Activated naive CD4-positive, alpha-beta T cell treated with anti-CD3 and anti-CD28 coated beads, Interleukin-2, amount 50 U/mL, for 16 hours (primary cell): ENCODE measurements at regions not wholly inside any gene's neighbourhood (a gene's known extent, or its start where the extent isn't known, plus 50 kb on each side); places are given as distances from the start of the nearest gene placed in this dataset.

Source experiments
- DNase-seq: peaks from one replicate; pipeline ENCODE4 v3.0.0-alpha.2; 2020

DNA sequence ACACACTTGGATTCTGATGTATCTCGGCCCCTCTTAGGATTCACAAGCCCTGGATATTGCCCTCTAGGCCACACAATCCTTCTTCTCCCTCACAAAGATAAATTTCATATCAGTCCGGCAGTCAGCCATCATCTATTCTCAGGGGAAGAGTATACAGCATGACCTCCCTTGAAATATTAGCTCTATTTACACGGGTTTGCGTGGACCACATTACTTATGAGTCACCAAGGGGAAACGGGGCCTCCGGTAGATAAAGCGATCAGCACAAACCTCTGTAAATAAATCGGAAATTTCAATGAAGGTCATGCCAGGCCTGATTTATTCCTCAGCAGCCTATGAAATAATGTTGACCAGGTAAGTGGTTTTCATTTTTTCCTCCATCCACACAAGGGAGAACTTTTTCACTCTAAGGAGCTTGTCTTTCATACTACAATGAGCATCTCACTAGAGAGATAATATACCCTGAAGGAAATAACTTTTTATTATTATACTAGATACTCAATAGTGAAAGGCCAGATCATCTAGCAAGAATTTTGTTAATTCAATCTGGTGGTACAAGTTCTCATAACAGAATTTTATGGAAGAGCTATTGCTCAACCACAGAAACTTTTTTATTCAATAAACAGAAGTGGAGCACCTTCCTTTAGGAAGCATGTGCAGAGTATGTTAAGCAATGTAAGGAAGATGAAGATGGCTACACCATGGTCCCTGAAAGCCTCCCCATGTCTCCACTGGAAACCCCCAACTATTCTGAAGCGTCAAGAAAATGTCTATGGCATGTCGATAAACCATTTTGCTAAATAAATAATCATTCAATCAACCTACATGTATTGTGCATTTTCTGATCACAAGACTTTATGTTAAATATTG lies 125.2 kb upstream of the PIK3C3 start:
- DNase-seq: no peak

DNA sequence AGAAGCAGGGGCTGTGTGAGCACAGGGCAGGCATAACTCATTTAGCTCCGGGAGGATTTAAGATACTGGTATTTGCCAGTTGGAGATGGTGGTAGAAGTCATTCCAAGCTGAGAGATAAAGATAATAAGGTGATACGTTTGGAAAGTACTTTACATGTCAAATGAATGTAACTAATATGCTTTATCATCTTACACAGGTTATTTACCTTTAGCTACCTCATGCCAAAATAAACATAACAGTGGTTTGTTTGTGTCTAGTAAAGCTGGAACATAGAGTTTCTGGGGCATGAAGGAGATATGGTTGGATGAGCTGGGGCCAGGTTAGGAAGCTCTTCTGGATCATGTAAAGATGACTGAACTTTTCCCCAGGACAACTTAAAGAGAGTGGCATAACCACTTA lies 126.9 kb upstream of the PIK3C3 start:
- no peak for DNase-seq

DNA sequence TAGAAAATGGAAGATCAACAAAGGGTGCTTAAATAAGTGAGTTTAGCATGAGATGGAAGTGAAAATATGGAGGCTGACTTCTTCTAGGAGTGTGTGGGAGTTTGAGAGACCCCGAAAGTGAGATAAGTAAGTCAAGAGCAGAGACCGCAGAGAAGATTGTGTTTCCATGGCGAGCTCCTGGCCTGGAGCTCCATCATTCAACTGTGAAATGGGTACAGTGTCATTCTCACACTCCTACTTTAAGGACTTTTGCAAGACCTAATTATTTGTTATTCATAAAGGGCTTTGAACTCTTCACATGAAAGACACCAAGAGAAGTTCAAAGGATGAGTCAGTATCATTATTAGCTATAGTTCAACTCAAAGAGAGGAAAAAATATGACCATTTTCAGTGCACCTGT lies 134.2 kb upstream of the PIK3C3 start:
- DNase-seq: no peak

DNA sequence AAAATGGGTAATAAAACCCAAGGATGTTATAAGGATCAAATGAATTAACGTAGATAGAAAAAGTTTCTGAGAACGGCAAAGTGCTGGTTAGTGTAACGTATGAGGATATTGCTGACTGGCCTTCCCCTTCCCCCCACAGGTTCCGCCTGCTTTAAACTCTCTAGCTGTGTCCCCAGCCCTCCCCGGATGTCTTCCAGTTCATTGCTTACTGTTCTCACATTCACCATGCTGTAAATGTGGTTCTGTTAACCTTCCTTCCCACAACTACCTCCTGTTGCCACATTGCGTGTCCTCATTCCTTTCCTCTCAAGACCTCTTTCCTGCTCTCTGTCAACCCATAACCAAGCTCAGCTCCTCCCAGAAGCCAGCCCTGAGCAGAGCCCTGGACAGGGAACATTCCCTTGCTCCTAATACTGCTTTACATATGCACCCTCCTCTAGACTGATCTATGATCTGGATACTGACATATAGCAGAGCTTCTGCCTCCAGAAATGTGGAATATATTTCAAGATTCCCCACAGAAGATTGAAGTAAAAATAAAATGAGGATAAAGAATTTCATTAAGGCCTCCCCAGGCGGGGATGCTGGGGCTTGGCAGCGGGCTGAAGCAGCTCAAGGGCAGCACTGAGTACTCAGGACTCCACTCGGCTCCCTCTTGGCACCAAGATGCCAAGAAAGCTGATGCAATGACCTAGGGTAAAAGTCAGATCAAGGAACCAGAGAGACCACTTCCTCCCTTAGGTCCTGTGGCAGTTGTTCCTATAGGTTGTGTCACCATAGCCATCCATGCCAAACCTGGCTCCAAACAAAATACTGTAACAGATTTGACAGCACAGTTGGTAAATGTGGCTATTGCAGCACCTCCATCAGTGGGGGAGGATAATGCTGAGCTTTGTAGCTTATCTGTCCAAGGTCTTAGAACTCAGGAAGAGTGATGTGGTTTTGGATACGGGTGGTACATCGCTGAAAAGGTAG lies 136.4 kb upstream of the PIK3C3 start:
- DNase-seq: no peak

DNA sequence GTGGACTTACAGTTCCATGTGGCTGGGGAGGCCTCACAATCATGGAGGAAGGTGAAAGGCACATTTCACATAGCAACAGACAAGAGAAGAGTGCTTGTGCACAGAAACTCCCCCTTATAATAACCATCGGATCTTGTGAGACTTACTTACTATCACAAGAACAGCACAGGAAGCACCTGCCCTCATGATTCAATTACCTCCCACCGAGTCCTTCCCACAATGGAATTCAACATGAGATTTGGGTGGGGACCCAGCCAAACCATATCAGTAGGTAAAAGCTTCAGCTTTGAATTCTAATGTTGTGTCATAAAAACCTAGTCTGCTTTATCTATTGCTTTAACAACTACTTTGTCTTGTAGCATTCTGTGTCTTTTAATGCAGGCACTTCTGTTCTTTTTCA lies 140.4 kb upstream of the PIK3C3 start:
- no peak for DNase-seq

DNA sequence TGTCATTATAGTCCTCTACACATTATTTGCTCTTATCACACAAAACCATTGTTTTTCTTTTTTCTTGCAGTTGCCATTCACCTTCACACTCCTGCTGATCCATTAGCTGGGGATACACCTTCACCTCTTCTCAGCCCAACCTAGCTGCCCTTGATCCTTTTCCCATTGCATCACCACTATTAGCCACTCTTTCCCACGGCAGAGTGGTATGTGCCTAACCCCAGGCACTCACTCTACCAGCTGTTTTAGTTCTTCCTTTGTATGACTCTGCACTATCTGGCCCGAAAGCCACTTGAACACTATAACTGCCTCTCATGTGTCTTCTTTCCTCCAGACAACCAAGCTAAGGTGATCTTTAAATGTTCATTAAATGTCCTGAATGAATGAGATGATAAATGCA lies 145.4 kb upstream of the PIK3C3 start:
- DNase-seq: no peak

DNA sequence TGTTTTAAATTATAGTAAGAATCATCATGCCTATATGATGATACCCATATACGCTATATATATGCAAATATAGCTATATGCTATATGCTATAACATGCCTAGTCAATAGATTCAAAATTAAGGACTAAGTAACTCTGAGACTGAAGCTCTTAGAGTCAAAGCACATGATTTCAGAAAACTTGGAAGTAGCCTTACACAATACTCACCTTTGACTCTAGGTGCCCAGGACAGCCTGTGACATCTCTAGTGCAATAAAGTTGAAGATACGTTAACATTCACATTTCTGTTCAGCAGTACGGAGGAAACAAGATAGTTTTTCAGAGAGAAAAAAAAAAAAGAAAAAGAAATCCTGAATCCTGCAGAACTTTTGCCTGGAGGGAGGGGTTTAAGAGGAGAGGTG lies 149.7 kb upstream of the PIK3C3 start:
- no peak for DNase-seq

DNA sequence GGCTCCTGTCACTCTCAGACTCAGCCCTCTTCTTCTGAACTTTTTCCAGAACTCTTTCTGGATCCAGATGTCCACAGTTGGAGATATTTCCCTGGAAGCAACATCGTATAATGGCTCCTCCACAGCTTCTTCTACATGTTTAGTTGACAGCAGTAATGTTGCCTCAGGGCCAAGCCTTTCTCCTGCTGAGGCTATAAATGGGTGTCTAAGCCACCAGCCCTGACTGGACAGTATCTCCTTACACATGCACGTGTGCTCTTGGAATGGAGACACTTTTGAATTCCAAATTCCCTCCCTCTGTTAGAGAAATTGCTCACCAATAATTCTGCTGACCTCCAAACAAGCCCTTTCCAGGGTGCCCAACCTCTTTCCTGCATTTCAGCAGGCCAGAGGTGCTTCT lies 156.2 kb upstream of the PIK3C3 start:
- no peak for DNase-seq

DNA sequence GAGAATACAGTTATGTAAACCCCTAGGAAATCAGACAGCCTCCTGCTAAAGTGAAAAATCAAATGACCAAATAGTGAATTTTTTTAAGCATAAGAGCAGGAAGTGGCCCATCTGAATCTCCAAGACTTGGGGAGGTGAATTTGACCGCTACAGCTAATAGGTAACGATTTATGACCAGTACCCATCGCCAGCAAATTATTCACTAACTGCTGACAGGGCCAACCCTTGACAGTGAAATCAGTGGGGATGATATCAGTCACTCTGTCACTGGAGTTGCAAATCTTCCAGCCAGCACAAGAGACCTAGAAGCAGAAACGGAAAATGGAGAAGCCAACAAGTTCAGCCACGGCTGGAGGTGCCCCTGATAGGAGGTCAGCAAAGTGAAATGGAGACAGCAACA lies 164.3 kb upstream of the PIK3C3 start:
- DNase-seq: no peak

DNA sequence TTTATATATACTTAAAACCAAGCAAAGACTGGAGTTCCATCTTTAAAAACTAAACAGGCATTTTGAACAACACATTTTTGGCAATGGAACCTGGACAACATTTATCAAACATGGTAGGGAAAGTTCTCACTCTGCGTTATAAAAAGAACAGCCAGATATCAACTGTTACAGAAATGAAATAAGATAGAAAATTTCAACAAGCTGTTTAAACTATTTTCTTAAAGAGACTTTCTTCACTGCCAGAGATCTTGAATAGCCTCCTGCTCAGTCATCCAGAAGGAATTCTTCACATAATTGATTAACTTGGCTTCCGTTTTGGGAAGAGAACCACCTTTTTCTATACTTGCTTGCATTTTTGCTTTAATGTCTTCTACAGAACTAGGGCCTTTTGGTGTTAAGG lies 166.0 kb upstream of the PIK3C3 start:
- no peak for DNase-seq

DNA sequence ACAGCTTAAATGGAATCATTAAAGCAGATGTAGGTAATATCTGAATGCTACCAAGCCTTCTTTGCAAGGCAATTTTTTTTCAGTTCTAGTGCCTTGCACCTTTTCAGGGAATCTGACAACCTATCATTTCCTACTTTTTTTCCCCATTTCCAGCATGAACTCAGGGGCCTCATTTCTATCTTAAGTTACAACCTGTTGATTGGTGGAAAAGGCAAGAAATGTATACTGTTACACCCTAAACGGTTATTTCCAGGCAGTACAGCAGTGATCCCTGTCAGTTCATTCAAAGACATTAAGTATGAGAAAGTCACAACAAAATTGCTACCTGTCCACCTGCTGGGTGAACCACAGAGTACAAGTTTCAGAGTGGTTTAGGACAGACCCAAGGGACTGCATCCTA lies 171.2 kb upstream of the PIK3C3 start:
- no peak for DNase-seq

DNA sequence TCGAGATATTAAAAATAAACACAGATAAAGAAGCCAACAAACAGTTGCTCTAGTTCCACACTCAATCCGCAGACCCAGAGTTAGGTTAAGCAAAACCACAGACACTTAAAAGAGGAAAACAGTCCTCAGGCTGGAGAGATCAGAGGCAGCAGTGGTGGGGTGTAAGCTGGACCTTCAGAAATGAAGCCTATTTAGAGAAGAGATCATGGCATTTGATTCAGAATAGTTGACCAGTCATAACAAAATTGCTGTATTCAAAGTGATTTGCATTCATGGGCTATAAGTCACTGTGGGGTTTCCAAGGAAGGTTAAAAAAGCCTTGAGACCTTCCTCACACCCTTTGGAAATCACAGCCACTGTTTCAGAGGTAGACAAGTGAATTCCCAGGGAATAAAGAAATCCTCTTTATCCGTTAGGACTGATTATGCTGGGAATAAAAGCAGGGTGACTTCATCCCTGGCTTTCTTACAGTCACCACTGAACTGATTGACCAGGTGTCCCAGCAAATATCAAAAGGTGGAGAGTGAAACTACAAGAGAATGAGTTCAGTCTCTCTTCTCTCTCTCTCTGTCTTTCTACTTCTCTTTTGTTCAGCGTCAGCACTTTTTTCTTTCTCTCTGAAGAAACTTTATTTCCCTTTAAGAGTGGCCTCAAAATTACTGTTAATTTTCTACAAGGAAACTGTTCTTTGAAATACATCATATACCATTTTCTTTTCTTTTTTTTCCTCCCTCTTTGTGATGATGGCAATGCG lies 171.8 kb upstream of the PIK3C3 start:
- no peak for DNase-seq

DNA sequence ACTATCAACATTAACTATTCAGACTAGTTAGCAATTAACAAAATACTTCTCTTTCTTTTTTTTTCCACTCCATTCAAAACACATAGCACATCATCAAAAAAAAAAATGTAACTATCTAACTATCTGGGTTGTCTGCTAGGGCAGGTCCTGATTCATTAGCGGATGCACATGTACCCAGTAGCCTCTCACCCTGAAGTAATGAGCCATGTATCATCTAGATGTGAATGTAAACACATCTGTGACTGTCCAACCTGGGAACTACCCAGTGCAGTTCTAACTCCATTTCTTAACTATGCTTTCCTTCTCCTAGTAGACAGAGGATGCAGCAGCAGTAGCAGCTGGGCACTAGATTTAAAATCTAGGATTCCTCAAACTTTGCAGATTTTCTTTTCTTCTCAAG lies 183.1 kb upstream of the PIK3C3 start:
- DNase-seq: no peak

DNA sequence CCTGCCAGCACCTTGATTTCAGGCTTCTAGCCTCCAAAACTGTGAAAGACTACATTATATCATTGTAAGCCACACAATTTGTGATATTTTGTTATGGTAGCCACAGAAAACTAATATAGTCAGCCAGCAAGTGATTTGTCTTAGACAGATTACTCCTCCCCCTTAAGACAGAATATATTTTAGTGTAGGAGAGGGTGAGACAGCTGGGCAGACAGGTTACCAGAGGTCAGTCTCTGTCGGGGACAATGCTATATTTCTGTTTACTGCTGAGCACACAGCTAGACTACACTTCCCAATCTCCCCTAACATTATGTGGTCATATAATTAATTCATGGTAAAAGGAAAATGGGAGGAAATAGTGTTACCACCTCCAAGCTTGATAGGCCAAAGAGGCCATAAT lies 185.8 kb upstream of the PIK3C3 start:
- DNase-seq: no peak

DNA sequence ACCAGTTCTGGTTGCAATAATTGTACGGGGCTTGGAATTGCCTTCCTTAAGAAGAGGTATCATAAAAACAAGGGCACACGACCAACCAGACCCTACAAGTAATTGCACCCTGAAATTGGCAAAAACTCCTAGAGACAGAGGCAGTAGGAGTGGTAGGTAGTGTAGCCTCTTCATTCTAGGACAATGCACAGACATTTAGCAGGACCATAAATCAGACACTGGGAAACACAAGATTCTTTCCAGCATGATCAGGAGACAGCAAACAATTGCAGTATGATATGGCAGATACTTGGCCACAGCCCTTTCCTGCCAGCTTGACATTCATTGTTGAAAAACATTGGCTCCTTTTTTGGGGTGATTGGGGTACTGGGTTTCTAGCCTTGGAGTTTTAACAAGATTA lies 186.6 kb upstream of the PIK3C3 start:
- DNase-seq: no peak

DNA sequence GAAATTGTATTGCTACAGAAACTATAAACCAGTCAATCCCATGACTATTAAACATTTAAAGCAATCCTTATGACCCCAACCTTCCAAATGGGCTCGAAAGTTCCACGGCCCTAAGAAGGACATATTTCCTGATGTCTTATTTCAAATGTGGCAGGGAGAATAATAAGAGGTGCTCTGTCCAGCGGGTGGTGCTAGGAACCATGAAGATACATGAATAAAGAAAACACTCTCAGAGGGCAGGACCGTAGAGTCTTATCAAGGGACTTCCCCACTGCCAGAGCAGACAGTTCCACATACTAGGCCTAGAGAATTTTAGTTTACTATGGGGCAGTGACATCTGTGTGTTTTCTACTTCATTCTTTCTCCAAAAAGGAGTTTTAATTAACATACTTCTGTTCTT lies 187.1 kb upstream of the PIK3C3 start:
- DNase-seq: no peak

DNA sequence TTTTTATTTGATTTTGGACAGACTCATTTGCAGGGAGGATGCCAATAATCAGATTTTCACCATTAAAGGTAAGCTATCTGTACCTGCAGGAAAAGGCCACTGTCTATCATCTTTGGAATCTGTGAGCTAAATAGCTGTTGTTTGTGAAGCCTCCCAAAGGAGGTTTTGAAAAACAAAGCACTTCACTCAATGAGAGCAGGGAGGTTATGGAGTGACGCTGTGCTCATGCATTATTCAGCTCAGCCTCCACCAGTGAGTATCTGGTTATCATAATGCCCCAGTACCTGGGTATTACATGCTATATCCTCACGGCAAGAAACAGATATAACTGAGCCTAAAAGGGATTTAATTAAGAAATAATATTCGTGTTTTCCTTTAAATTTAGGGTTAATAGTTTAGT lies 189.6 kb upstream of the PIK3C3 start:
- no peak for DNase-seq

DNA sequence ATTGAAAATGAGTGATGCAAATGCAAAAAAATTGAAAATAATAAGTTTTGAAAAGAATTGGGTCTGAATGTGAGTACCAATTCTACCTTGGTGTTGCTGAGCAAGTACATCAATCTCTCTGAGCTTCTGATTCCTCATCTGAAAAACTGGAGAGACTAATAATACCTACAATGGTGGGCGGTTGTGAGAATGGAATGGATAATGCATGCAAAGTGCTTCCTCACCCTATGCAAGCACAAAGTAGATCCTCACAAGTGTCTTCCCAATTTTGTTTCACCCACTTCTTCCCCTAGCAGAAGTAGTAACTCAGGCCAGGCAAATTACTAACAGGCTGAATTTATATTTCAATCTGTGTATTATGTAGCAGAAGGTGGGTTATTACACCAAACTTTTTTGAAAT lies 191.7 kb upstream of the PIK3C3 start:
- no peak for DNase-seq

DNA sequence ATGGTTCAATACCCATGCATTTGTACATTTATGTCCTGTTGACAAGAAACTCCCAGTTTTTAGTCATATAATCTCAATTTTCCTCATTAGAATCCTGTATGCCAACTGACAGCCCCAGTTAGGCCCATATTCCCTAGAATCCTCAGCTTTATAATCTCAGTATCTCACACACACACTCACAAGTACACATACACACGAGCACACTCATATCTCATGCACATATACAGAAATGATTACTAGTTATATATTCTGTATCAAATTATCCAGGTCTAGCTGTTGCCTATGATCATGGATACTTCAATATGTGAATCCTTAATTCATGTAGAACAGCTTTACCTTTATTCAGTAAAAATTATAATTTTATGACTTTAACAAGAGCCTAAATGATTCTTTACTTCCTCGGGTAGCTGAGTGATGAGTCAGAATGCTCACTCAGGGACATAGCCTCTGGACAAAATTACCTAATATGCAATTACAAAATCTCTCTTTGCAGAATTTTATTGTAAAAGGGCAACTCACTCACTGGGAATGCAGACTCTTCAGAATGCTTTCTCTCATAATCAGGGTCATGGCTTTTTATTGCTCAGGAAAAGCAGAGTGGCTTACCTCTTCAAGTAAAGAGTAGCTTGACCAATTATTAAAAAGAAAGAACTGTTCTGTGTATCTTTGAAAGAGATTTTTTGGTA lies 193.6 kb upstream of the PIK3C3 start:
- no peak for DNase-seq

DNA sequence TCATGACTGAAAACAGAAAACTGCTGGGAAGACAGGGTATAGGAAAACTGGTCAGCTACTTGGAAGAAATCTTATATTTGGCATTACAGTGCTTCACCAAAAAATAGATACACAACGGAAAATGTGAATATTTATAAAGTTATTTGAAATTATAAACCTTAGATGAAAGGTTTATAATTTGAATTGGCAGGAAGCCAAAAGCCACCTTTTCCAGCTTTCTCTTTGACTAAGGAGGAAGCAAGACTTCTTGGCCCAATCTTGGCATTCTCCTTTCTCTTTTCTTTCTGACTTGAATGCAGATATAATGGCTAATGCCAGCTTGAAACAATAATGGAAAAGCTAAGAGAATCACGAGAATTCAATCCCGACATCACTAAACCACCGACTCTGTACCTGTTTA lies 196.5 kb upstream of the PIK3C3 start:
- no peak for DNase-seq

DNA sequence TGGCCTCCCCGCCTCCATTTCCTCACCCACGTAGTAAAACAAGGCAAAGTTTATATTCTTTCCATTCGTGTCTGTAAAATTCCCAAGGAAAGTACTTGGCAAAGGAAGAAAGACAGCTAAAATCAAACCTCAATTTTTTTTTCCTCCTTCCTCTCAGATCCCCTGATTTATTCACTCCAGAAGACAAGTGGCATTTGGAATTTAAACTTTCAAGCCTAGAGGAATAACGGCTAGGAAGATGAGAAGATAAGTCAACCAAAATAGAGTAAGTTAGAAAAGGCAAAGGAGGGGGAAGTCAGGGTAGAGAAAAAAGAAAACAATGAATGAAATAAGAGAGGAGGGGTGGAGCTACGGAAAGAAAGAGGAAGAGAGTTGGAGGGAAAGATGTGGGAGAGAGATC lies 198.9 kb upstream of the PIK3C3 start:
- DNase-seq: no peak

DNA sequence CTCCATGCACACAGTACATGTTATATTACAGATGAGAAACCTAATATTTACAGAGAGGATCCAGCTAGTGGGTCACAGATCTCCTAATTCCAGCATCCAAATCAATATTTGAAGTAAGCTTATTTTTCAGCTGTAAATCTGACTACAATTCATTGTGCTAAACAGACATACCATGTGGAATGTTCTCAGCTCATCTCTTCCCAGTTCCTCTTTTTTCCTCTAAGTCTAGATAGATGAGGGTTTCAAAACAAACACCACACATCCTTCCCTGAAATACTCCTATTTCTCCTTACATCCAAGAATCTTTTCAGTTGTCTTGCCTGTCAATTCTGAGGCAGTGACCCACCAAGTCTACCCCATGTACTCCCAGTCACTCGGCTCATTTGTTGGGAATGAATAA lies 200.7 kb upstream of the PIK3C3 start:
- no peak for DNase-seq

DNA sequence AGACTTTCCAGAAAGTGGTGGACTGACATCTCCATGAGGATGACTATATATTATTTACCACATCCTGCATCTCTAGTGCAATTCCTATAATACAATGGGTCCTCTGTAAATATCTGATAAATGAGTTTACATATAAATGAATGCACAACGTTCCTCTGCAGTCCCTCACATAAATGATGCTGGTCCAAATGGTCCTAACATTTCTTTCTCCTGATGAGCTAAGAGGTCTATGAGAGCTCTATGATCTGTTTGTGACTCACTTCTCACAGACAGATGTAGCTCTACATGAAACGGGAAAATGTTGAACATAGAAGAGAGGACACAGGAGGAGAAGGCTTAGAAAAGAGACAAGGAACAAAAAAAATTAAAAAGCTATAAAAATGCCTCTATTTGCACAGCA lies 201.2 kb upstream of the PIK3C3 start:
- DNase-seq: no peak
